Activated CD4-positive, alpha-beta T cell treated with anti-CD3 and anti-CD28 coated beads for 4 hours (primary cell): ENCODE measurements at regions not wholly inside any gene's neighbourhood (a gene's known extent, or its start where the extent isn't known, plus 50 kb on each side); places are given as distances from the start of the nearest gene placed in this dataset.
"Not testable (repeated sequence)": the region's sequence is repeated elsewhere in the genome, so short reads cannot be mapped to it uniquely, and the experiment has no call there.

Source experiments
- DNase-seq, 2 donors: peaks; one replicate each; pipeline ENCODE4 v3.0.0-alpha.2; 2020

- DNase-seq = no peak
Observed at GRCh38 chr2:146429366-146429765, 1415.5 kb upstream of the ACVR2A start.

DNA sequence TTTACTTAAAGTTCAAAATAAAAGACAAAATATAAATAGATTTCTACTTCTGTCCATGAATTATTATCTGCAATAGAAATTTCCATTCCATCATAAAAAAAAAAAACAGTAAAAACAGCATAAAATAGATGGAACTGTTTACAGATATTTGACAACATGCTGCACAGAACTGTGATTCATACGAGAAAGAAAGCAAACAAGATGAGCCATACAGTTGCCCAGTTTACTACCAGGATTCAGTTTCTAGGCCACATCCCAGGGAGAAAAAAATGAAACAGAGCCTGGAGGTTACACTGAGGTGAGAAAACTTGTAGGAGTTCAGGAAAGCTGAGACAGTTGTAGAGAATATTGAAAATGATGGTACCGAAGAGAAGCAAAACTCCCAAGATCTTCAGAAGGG, 1426.9 kb upstream of the ACVR2A start:
- no peak for DNase-seq

DNA sequence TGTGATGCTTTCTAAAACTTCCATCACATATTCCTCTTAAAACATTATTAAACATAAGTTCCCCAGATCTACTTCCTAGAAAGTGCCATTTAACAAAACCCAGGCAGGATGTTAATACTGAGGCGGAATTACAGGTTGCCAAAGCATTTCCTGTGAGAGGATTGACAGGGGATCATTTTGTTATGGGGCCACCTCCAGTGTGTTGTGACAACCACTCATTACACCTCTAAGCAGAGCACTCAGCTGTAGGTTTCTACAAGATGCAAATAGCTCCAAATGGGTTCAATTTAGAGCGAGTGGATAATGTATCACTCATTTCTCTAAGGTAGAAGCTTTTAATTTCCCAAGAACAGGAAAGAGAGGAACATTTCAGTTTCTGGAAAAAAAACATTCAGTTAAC, 1429.5 kb upstream of the ACVR2A start:
- no peak for DNase-seq

GRCh38 chr2:146414456-146414855, 1430.4 kb upstream of the ACVR2A start:
- DNase-seq = no peak

DNA sequence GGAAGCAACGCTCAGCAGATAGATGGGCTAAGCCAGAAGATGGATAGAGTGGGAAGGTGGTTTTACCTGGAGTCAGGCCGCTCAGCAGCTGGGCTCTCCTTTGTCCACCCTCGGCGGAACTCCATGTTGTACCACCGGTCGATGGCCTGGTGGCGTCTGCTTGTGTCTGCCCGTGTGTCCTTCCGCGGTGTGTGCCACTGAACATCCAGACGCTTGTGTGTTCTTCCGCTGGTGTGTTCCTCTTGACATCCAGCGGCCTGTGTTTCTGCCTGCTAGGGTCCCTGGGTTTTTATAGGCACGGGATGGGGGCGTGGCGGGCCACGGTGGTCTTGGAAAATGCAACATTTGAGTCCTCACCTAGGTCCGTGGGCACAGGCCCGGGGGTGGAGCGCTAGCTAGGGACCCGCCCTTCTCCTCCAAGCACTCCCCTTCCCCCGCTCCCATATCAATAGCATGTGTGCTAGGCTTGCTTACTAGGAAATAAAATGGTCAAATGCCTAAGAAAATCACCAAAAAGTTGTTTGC, 1431.7 kb upstream of the ACVR2A start:
- DNase-seq = no peak

DNA sequence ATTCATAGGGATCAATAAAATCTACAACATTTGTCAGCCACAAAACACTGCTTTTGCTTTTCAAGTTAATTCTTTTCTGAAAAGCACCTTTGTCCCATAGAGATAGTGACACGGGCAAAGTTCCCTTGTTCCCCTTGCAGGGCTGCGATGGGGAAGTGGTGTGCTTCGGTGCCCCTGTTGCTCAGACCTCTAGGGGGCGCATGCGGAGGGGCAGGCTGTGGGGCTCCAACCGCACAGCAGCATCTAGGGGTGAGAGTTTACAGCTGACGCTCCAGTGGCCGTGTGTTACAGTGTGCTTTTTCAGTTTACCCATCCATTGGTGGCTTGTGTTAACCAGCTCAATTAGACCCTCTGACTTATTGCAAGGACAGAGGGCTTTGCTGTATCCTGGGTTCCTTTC, 1432.2 kb upstream of the ACVR2A start:
- DNase-seq = no peak

GRCh38 chr2:146405402-146406309, 1439.2 kb upstream of the ACVR2A start:
- not testable (repeated sequence) for DNase-seq

- not testable (repeated sequence) for DNase-seq
Observed at GRCh38 chr2:146403546-146404160, 1441.2 kb upstream of the ACVR2A start.

GRCh38 chr2:146392631-146393030, 1452.2 kb upstream of the ACVR2A start:
- no peak for DNase-seq

DNA sequence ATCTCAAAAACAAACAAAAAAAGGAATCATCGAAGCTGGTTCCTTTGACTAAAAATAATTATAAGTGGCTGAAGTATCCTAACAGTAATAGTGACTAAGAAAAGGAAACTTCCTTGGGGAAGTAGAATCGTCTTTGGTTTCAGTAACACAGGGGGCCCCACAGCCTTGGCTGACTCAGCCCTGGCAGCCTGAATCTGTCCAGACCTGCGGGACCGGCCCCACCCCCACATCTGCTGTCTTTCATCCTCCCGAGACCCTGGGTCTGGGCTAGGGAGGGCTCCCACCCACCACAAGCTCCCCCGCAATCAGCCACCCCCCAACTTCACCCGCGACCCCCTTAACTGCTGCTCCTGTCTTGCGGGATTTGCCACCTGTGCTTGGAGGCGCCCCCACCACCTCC, 1452.6 kb upstream of the ACVR2A start:
- no peak for DNase-seq

DNA sequence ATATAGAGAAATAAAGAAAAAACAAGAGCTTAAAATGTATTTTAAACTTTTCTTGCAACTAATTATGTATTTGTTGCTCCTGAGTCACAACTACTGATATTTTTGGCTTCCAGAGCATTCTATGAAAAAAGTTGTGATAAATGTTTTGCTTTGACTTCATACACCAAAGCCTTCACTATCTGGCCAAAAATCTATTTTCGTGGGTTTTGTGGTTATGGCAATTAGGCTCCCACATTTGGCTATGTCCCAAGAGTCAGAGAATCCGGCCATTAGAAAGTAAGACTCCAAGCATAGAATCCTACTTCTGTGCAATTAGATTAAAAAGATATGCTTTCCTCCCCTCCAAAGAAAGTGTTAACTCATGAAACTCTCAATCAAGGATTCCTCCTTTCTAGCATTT, 1456.1 kb upstream of the ACVR2A start:
- DNase-seq = no peak

GRCh38 chr2:146386096-146386495, 1458.7 kb upstream of the ACVR2A start:
- no peak for DNase-seq

- no peak for DNase-seq
Observed at GRCh38 chr2:146385031-146385430, 1459.8 kb upstream of the ACVR2A start.

GRCh38 chr2:146376511-146377064, 1468.2 kb upstream of the ACVR2A start:
- no peak for DNase-seq

GRCh38 chr2:146374505-146374904, 1470.3 kb upstream of the ACVR2A start:
- no peak for DNase-seq

DNA sequence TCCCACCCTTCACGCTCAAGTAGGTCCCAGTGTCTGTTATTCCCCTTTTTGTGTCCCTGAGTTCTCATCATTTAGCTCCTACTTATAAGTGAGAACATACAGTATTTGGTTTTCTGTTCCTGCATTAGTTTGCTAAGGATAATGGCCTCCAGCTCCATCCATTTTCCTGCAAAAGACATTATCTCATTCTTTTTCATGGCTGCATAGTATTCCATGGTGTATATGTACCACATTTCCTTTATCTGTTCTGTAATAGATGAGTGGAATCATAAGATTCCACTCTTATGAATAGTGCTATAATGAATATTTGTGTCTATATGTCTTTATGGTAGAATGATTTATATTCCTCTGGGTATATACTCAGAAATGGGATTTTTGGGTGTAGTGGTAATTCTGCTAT, 1473.5 kb upstream of the ACVR2A start:
- DNase-seq = not testable (repeated sequence)

DNA sequence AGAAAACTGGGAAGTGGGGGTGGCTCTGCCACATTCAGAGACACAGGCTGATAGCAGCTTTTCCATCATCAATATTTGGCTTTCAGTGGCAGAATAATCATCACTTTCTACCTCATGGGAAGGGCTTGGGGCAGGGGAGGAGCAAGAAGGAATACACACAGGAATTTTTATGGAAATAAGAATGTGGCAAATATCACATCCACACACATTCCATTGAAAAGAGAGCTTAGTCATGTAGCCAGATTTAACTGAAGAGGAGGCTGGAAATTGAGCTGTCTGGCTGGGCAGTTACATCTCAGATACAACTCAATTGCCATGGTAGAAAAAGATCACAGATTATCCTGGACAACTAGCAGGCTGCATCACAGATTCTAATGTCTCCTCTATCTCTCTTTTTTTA, 1474.0 kb upstream of the ACVR2A start:
- DNase-seq = no peak

DNA sequence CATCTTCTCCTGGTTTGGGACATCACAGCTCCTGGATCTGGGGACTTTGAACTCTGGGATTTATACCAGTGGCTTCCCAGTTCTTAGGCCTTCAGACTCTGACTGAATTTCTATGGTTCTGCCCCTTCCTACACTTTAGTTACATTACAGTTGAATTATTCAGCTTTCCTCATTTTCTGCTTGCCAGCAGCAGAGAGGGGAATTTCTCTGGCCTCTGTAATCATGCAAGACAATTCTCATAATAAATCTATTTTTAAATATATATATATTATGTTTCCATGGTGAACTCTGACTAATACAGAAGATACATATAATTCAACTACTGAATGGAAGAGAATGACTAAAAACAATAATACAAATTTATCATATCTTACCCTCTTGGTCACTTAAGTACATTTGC, 1478.6 kb upstream of the ACVR2A start:
- no peak for DNase-seq

DNA sequence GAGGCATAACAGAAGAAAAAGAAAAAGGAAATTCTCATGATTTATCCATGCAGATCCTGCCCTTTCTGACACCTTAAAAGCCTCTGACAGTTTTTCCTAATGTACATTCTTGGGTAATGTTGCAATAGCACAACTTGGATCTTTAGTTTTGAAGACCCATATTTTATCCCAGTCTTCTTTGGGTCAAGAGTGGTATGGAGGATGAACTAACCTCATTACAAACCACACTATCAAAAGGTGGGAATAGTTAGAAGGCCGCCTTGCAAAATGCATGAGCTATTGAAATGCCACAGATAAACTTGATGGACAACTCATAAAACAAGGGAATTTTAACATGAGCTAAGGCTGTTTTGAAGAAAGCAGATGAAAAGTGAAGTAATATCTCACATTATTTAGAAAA, 1479.8 kb upstream of the ACVR2A start:
- DNase-seq = no peak

- DNase-seq = no peak
Observed at GRCh38 chr2:146363731-146364130, 1481.1 kb upstream of the ACVR2A start.

- no peak for DNase-seq
Observed at GRCh38 chr2:146351689-146352088, 1493.1 kb upstream of the ACVR2A start.

DNA sequence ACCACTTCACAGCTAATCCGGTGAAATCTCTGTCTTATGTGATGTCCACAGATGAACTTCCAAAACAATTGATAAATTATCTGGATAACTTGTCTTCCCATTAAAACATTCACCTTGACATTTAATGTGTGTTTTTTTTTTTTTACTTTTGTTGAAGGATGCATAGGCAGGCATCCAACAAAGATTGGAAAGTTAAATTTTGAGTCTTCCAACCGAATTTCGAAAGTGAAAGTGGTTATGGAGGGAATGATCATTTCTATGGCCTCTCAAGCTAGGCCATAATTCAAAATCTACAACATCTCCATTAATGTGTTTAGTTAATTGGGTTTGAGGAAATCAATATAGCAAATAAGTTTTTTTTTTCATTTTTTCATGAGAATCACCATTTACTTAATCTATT, 1495.5 kb upstream of the ACVR2A start:
- DNase-seq = no peak

GRCh38 chr2:146324951-146325350, 1519.9 kb upstream of the ACVR2A start:
- DNase-seq = no peak

- no peak for DNase-seq
Observed at GRCh38 chr2:146323564-146323963, 1521.3 kb upstream of the ACVR2A start.
